D341Med (cell line): ENCODE measurements at regions not wholly inside any gene's neighbourhood (a gene's known extent, or its start where the extent isn't known, plus 50 kb on each side); places are given as distances from the start of the nearest gene placed in this dataset.

Experiments used
- DNase-seq: peaks from one replicate; pipeline ENCODE4 v3.0.0; 2012; ENCODE audit warnings: low spot score

GRCh38 chr1:101706366-101706765, 290.4 kb downstream of the OLFM3 start:
- no peak for DNase-seq

GRCh38 chr1:101709721-101710120, 287.0 kb downstream of the OLFM3 start:
- DNase-seq, result no peak

- no peak for DNase-seq
These were observed 283.0 kb downstream of the OLFM3 start for GRCh38 chr1:101713760-101714159.

GRCh38 chr1:101723415-101723814, 273.3 kb downstream of the OLFM3 start:
- DNase-seq, result no peak

- DNase-seq, result no peak
These were observed 268.7 kb downstream of the OLFM3 start for GRCh38 chr1:101728029-101728428.

DNA sequence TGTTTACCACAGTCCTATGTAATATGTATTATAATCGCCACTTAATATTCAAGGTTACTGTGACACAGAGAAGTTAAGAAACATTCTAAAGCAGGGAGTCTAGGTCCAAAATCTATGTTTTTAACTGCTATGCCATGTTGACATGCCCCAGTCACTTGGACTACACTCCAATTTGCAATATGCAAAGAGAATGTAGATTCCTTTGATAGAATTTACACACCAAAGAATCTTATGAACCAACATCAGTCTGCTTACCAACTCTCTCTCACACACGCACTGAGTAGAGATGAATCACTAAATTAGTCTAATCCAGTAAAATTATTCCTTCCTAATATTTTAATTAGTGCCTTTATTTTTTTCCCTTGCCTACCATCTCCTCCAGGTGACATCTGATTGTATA, 266.2 kb downstream of the OLFM3 start:
- no peak for DNase-seq

DNA sequence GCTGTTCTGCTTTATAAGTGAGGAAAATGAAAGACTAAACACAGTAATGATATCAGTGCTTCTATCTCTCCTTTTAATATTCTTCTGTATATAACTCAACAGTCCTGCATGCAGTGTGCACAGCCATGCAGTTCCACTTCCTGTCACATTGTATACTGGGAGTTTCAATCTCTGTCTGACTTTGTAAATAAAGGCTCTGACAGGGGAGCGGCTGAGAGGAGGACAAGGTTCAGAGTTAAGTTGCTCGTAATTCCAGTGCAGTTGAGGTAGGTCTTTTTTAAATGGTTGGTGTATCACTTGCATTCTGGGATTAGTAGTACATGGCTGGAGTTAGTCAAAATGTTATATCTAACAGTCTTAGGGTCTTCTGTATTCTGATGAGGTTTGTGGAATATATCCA, 264.5 kb downstream of the OLFM3 start:
- no peak for DNase-seq

GRCh38 chr1:101733340-101733739, 263.4 kb downstream of the OLFM3 start:
- no peak for DNase-seq

DNA sequence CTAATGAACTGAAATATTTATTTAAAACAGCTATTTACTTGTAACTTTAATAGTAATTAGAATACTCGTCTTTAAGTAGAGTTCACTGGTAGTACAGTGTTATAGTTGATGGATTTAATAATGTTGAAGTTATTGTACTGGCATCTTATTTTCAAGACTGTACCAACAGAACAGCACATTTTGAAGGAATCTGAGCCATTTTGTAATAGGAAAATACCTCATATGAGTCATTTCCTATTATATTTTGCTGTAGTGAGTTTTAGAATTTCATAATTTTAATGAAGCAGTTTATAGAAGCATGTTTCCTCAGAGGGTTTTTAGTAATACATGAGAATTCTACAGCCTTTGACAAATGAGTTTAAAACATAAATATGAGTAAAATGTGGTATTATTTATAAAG, 258.3 kb downstream of the OLFM3 start:
- no peak for DNase-seq

DNA sequence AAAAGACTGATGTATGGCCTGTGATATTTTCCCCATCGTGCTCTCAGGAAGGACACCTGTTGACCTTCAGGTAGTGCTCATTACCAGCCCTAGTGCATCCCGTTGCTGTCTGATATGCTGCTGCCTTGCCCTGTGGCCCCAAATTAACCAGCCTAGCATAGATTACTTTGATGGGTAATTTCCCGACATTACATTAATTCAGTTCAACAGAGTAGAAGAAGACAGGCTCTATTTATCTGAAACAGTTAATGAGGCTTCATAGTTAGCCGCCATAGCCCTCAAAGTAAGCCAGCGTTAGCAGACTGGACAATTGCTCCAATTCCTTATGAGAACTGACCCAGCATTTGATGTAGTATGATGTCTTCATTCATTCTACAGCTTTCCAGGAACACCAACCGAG, 257.6 kb downstream of the OLFM3 start:
- DNase-seq, result no peak

DNA sequence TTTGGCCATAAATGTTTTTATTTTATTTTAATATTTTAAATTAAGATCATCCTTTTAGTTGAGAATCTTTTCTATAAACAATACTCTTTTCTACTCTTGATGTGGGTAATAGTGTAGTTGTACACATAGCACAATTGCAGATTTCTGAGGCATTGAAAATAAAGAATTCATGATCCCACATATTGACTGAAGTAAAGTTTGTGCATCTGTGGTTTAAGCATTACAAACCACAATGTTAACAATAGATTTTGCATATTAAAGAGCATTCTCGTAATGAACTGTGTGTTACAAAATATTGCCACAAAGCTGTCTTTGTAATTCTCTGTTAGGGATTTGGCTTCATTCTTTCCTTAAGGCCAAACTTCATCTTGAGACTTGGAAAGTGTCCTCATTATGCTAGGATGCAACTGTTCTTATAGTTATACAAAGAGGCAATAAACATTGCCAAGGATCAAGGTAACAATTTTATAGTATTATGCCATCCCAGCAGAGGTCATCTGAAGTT, 256.8 kb downstream of the OLFM3 start:
- no peak for DNase-seq

DNA sequence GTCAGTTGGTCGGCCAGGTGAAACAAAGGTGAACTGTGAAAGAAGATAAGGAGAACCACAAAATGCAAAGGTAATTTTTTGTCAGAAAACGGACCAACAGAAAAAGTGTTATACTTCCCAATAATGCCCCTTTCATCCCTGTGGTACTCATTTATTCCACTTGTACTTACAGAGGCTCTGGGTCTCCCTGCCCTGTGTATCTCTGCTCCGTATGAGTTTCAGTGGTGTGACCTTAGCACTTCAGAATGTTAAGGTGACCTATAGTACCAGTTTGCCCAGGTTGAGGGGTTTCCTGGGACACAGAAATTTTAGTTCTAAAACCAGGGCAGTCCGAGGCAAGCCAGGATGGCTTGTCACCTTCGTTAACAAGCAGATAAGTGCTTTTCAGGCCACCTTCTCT, 254.8 kb downstream of the OLFM3 start:
- no peak for DNase-seq

GRCh38 chr1:101742509-101742908, 254.2 kb downstream of the OLFM3 start:
- no peak for DNase-seq

DNA sequence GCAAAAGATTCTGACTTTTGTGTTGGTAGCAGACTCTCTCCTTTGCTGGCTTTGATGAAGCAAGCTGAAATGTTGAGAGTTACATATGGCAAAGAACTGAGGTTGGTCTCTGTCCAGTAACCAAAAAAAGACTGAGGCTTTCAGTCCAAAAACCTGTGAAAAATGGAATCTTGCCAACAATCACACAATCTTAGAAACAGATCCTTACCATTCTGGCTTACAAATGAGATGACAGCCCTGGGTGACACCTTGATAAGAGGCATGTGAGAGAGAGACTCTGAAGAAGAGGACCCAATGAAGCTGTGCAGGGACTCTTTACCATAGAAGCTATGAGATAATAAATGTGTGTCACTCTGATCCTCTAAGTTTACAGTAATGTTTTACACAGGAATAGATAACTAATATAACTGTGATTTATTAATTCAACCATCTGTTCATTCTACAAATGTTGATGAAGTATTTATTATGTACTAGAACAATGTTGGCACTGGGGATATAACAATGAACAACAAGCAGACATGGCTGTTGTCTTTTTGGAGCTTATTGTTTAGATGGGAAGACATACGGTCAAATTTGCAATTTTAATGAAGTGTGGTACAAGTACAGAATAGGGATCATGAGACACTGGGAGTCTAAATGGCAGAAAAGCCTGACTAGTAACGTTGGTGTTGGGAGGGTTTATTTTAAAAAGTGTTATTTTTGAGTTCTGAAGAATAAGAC, 251.0 kb downstream of the OLFM3 start:
- DNase-seq, result no peak

- DNase-seq, result no peak
These were observed 248.6 kb downstream of the OLFM3 start for GRCh38 chr1:101748077-101748476.
